ENCODE measurements at regions not wholly inside any gene's neighbourhood (a gene's known extent, or its start where the extent isn't known, plus 50 kb on each side); places are given as distances from the start of the nearest gene placed in this dataset.

DNA sequence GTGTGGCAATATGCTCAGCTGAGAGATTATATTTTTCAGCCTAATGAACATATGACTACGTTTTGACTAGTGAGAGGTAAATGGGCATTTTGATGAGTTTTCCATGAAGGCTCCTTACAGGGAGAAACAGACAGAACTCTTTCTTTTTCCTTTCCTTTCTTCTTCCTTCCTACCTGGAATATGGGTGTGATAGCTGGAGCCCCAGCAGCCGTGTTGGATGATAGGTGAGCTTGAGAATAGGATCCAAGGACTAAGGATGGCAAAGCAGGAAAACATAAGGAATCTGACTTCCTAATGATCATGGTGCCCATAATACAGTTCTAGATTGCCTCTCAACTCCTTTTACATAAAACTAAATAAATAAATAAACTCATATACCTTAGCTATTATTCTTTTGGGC lies 124.0 kb downstream of the MAIP1 start:
- no peaks in the 10 kb centered on the region for H3F3A ChIP-seq (ENCODE audit: insufficient read depth, low read length)
- no peak overlapping the region for H3K4me3 ChIP-seq (ENCODE audit: low read depth, low read length, poor library complexity, severe bottlenecking)
- H3K4me2 ChIP-seq (ENCODE audit: low read length): no peak overlapping the region
- no peaks in the 10 kb centered on the region for H3K36me3 ChIP-seq (ENCODE audit: insufficient read depth, low read length)
- H3K4me1 ChIP-seq (ENCODE audit: insufficient read depth, low read length, severe bottlenecking): no peaks in the 10 kb centered on the region
- TF ChIP-seq, protein P1, sequence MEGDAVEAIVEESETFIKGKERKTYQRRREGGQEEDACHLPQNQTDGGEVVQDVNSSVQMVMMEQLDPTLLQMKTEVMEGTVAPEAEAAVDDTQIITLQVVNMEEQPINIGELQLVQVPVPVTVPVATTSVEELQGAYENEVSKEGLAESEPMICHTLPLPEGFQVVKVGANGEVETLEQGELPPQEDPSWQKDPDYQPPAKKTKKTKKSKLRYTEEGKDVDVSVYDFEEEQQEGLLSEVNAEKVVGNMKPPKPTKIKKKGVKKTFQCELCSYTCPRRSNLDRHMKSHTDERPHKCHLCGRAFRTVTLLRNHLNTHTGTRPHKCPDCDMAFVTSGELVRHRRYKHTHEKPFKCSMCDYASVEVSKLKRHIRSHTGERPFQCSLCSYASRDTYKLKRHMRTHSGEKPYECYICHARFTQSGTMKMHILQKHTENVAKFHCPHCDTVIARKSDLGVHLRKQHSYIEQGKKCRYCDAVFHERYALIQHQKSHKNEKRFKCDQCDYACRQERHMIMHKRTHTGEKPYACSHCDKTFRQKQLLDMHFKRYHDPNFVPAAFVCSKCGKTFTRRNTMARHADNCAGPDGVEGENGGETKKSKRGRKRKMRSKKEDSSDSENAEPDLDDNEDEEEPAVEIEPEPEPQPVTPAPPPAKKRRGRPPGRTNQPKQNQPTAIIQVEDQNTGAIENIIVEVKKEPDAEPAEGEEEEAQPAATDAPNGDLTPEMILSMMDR (IDR thresholded peaks at IDR 0.05; ENCODE audit: low read length): no peak
- no peak overlapping the region for H3K9ac ChIP-seq (ENCODE audit: low read length)
- no peaks in the 10 kb centered on the region for H3K9me3 ChIP-seq (ENCODE audit: low read length)
- H3K9me2 ChIP-seq (ENCODE audit: low read depth, low read length): no peaks in the 10 kb centered on the region
- H3K27ac ChIP-seq (ENCODE audit: low read depth, low read length, poor library complexity, severe bottlenecking): no peak overlapping the region
- H3K27me3 ChIP-seq (ENCODE audit: insufficient read depth, low read length): no peaks in the 10 kb centered on the region
- no peaks in the 10 kb centered on the region for H4K20me1 ChIP-seq (ENCODE audit: insufficient read depth, low read length)
- no peaks in the 10 kb centered on the region for H3K79me2 ChIP-seq (ENCODE audit: insufficient read depth, low read length)
- H2AFZ ChIP-seq (ENCODE audit: low read length): no peak overlapping the region

DNA sequence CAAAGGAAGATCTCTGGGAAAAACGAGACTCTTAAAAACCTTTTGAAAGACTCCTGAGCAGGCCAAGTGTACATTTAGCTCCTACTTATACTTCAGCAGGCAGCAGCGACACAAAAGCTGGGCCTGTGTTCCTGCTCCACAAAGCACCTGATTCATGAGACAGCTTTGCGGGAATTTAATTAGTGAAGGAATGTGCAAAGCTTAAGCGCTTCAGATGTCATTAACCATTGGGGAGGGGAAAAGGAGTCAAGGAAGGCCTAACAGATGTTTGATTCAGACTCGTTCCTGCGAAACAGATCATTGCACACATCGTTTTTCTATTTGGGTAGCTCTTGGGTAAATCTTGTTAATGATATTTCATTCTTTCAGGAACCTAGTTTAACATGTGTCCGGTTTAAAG lies 125.9 kb downstream of the MAIP1 start:
- Histone ChIP-seq H3F3A (ENCODE audit: insufficient read depth, low read length) (no peaks in the 10 kb centered on the region), H2AFZ (ENCODE audit: low read length) (no peak overlapping the region), H3K36me3 (ENCODE audit: insufficient read depth, low read length) (no peaks in the 10 kb centered on the region), H3K4me1 (ENCODE audit: insufficient read depth, low read length, severe bottlenecking) (no peaks in the 10 kb centered on the region), H3K9me3 (ENCODE audit: low read length) (no peaks in the 10 kb centered on the region), H3K79me2 (ENCODE audit: insufficient read depth, low read length) (no peaks in the 10 kb centered on the region), H3K9ac (ENCODE audit: low read length) (no peak overlapping the region), H3K27me3 (ENCODE audit: insufficient read depth, low read length) (no peaks in the 10 kb centered on the region), H3K4me3 (ENCODE audit: low read depth, low read length, poor library complexity, severe bottlenecking) (no peak overlapping the region), H3K9me2 (ENCODE audit: low read depth, low read length) (no peaks in the 10 kb centered on the region), H3K4me2 (ENCODE audit: low read length) (no peak overlapping the region), H3K27ac (ENCODE audit: low read depth, low read length, poor library complexity, severe bottlenecking) (no peak overlapping the region), H4K20me1 (ENCODE audit: insufficient read depth, low read length) (no peaks in the 10 kb centered on the region)
- no peak for TF ChIP-seq EZH2 (IDR thresholded peaks at IDR 0.05; ENCODE audit: borderline replicate concordance, low read length)
- TF ChIP-seq, protein P1 (IDR thresholded peaks at IDR 0.05; ENCODE audit: low read length): no peak

DNA sequence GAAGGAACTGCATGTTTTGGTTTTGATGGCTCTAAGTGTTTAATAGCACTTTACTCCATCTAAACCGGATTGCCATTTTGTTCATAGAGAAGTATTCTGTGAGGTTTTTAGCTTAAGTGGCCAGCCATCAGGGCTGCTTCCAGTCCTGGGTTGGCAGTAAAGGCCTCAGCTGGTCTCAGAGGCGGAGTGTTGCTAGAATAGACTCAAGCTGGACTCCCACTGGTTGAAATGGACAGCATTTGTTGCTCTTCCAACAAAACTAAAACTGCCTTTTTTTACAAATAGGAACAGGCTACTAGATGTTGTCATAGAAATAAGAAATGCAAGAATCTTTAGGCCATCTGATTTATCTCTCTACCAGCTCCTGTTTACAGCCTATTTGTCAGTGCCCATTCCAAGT lies 126.4 kb downstream of the MAIP1 start:
- Histone ChIP-seq H3K4me2 (ENCODE audit: low read length) (no peak overlapping the region), H3K4me3 (ENCODE audit: low read depth, low read length, poor library complexity, severe bottlenecking) (no peak overlapping the region), H3K9me3 (ENCODE audit: low read length) (no peaks in the 10 kb centered on the region), H3K4me1 (ENCODE audit: insufficient read depth, low read length, severe bottlenecking) (no peaks in the 10 kb centered on the region), H2AFZ (ENCODE audit: low read length) (no peak overlapping the region), H4K20me1 (ENCODE audit: insufficient read depth, low read length) (no peaks in the 10 kb centered on the region), H3K9ac (ENCODE audit: low read length) (no peak overlapping the region), H3K27me3 (ENCODE audit: insufficient read depth, low read length) (no peaks in the 10 kb centered on the region), H3K27ac (ENCODE audit: low read depth, low read length, poor library complexity, severe bottlenecking) (no peak overlapping the region), H3K36me3 (ENCODE audit: insufficient read depth, low read length) (no peaks in the 10 kb centered on the region), H3K79me2 (ENCODE audit: insufficient read depth, low read length) (no peaks in the 10 kb centered on the region), H3K9me2 (ENCODE audit: low read depth, low read length) (no peaks in the 10 kb centered on the region), H3F3A (ENCODE audit: insufficient read depth, low read length) (no peaks in the 10 kb centered on the region)
- TF ChIP-seq, protein P1 (IDR thresholded peaks at IDR 0.05; ENCODE audit: low read length): no peak
- TF ChIP-seq EZH2 (IDR thresholded peaks at IDR 0.05; ENCODE audit: borderline replicate concordance, low read length): no peak

Measured in OCI-LY1 (cell line).